ENCODE measurements at regions not wholly inside any gene's neighbourhood (a gene's known extent, or its start where the extent isn't known, plus 50 kb on each side); places are given as distances from the start of the nearest gene placed in this dataset.

- DNase-seq: no peak
- no peak overlapping the region for H3K4me3 ChIP-seq (ENCODE audit: low read depth, low read length)
- TF ChIP-seq CTCF (IDR thresholded peaks at IDR 0.05; ENCODE audit: low read depth, low read length): no peak
- H3K27me3 ChIP-seq (ENCODE audit: insufficient read depth, low read depth, severe bottlenecking): no peaks in the 10 kb centered on the region
- no peaks in the 10 kb centered on the region for H3K9me3 ChIP-seq (ENCODE audit: severe bottlenecking)
- H3K27ac ChIP-seq: no peak overlapping the region
- no peaks in the 10 kb centered on the region for H3K36me3 ChIP-seq
Observed at GRCh38 chr2:226551522-226552250, 247.9 kb downstream of the IRS1 start.

- H3K4me3 ChIP-seq (ENCODE audit: low read depth, low read length): no peak overlapping the region
- TF ChIP-seq CTCF (IDR thresholded peaks at IDR 0.05; ENCODE audit: low read depth, low read length): no peak
- H3K36me3 ChIP-seq: no peaks in the 10 kb centered on the region
- no peaks in the 10 kb centered on the region for H3K27me3 ChIP-seq (ENCODE audit: insufficient read depth, low read depth, severe bottlenecking)
- DNase-seq: no peak
- H3K9me3 ChIP-seq (ENCODE audit: severe bottlenecking): no peaks in the 10 kb centered on the region
- no peak overlapping the region for H3K27ac ChIP-seq
Observed at GRCh38 chr2:226550801-226551200, 248.8 kb downstream of the IRS1 start.

GRCh38 chr2:226548732-226549131 is 250.9 kb downstream of the IRS1 start:
- H3K9me3 ChIP-seq (ENCODE audit: severe bottlenecking): no peaks in the 10 kb centered on the region
- H3K4me3 ChIP-seq (ENCODE audit: low read depth, low read length): no peak overlapping the region
- TF ChIP-seq CTCF (IDR thresholded peaks at IDR 0.05; ENCODE audit: low read depth, low read length): no peak
- H3K36me3 ChIP-seq: no peaks in the 10 kb centered on the region
- no peaks in the 10 kb centered on the region for H3K27me3 ChIP-seq (ENCODE audit: insufficient read depth, low read depth, severe bottlenecking)
- H3K27ac ChIP-seq: no peak overlapping the region
- no peak for DNase-seq

GRCh38 chr2:226544596-226545210 is 254.9 kb downstream of the IRS1 start:
- Histone ChIP-seq H3K27ac (no peak overlapping the region), H3K36me3 (no peaks in the 10 kb centered on the region), H3K9me3 (ENCODE audit: severe bottlenecking) (no peaks in the 10 kb centered on the region), H3K4me3 (ENCODE audit: low read depth, low read length) (no peak overlapping the region), H3K27me3 (ENCODE audit: insufficient read depth, low read depth, severe bottlenecking) (no peaks in the 10 kb centered on the region)
- no peak for DNase-seq
- no peak for TF ChIP-seq CTCF (IDR thresholded peaks at IDR 0.05; ENCODE audit: low read depth, low read length)

- H3K9me3 ChIP-seq (ENCODE audit: severe bottlenecking): no peaks in the 10 kb centered on the region
- H3K27ac ChIP-seq: no peak overlapping the region
- no peak for TF ChIP-seq CTCF (IDR thresholded peaks at IDR 0.05; ENCODE audit: low read depth, low read length)
- no peak for DNase-seq
- H3K36me3 ChIP-seq: no peaks in the 10 kb centered on the region
- no peak overlapping the region for H3K4me3 ChIP-seq (ENCODE audit: low read depth, low read length)
- no peaks in the 10 kb centered on the region for H3K27me3 ChIP-seq (ENCODE audit: insufficient read depth, low read depth, severe bottlenecking)
Observed at GRCh38 chr2:226540204-226540994, 259.2 kb downstream of the IRS1 start.

Measured in WERI-Rb-1 (cell line).